ENCODE measurements at regions not wholly inside any gene's neighbourhood (a gene's known extent, or its start where the extent isn't known, plus 50 kb on each side); places are given as distances from the start of the nearest gene placed in this dataset.
"Not testable (repeated sequence)": the region's sequence is repeated elsewhere in the genome, so short reads cannot be mapped to it uniquely, and the experiment has no call there.

DNA sequence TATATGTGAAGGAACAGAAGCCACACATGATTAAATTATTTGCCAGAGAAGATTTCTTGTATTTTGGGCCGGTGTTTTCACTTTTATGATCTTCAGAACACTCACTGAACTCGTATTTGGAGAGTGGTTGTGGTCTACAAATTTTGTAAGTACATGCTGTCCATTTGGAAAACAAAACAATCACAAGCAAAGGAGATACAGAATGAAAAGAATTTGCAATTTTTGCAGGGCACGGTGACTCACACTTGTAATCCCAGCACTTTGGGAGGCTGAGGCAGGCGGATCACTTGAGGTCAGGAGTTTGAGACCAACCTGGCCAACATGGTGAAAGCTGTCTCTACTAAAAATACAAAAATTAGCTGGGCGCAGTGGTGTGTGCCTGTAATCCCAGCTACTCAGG is 282.0 kb downstream of the C1D start:
- DNase-seq, result not testable (repeated sequence)

DNA sequence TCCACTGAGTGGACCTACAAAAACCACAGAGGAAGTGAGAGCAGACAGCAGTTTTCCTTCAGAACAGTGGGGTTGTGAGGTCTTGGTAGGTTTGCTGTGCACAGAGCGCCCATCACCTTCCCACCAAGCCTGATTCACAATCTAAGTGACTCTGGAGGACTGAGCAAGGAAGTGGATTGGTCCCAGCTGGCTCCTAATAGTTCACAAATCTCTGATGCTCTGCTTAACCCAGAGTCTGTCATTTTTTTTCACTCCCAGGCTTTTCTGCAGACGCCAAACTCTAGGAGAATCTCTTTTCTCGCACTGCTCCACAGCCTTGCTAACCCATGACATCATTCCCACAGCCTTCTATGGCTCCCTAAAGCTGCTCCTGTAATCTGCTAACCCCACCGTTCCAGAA is 280.4 kb downstream of the C1D start:
- DNase-seq, result no peak

DNA sequence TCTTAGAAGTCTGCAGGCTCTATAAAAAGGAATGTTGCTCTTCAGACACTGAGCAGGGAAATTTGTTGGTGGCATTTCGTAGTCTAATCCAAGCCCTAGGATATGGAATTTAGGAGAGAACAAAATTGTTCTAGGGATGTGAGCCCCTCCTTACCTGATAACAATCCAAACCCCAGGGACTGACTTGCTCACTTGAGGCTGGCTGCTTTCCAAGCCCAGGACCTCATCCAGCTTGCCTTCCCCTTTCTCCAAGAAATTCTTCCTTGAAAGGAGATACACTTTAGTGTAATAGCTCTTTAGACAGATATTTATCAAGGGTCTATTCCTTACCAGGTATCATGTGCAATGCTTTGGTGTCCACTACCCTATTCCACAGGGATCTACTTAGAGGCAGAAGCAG is 279.8 kb downstream of the C1D start:
- DNase-seq, result no peak

GRCh38 chr2:67790622-67791021 is 272.2 kb downstream of the C1D start:
- DNase-seq, result no peak

DNA sequence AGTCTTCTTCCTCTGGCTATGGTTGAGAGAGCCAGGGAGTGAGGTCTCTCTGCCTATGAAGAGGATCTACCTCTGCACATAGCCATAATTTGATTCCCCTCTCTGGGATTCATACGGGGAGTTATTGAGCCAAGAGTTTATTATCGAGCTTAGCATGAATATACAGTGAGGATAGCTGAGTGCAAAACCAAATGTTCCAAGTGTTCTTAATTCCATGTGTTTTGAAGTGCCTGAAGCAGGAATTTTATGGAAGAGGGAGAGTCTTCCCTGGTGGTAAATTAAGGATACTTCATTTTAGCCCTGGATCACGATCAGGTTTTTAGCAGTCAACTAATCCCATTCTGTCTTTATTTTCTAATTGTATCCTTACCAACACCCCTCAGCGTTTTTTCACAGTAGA is 270.6 kb downstream of the C1D start:
- peak; percentile 42 for DNase-seq

GRCh38 chr2:67792681-67793091 is 270.1 kb downstream of the C1D start:
- DNase-seq, result peak; percentile 49

GRCh38 chr2:67797801-67798540 is 264.8 kb downstream of the C1D start:
- DNase-seq, result no peak

DNA sequence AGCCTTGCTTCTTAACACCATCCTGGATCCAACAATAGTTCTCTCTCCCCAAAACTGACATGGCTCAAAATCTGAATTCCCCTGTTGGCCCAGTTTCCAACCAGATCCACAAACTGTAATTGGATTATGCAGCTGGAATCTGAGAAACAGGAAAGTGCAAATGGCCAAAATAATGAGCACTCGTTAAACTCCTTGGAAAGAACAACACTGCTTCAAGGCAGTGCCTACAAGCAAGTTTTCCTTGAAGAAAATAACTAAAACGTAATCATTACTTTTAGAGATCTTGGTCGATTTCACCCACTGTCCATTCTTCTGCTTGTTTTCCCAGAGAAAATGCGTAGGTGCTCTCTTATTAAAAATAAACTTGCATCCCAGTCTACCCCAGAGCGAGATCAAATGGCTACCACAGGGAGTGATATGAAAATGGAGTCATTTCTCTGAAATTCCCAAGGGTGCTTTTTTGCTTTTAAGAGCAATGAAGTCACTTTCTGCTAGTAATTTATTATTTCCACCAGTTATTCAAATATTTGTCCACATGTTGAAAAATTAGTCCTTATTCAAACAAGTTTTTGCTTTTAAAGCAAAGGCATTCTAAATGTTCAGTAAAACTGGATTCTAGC is 264.2 kb downstream of the C1D start:
- no peak for DNase-seq

DNA sequence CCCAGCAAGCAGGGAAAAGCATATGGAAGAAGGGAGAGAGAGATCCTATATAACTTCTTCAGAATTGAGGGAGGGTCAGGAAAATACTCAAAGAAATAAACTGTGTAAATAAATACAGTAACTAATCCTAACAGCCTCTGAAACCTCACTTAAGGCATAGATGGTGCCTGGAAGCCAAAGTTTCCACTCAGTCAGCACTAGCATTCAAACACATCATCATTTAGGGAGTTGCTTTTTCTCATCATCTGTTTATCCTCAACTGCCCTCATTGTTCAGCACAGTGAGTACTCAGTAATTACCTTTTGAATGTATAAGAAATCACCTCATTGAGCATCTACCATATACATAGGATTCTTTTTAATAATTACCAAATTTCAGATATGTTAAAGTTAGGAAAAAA is 262.9 kb downstream of the C1D start:
- no peak for DNase-seq

DNA sequence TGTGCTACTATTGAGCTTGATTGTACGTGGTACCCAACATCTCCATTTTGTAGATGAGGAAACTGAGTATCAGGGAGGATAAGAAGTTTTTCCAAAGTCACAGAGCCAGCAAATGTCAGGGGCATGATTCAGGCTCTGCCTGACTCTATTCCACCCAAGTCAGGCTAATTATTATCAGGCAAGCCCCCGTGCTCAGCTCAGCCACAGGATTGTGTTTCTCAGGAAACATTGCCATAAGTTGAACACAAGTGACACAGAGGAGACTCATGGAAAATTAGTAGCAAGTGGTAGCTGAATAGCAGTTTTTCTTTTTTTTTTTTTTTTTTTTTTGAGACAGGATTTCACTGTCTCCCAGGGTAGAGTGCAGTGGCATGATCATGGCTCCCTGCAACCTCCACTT is 260.5 kb downstream of the C1D start:
- no peak for DNase-seq

DNA sequence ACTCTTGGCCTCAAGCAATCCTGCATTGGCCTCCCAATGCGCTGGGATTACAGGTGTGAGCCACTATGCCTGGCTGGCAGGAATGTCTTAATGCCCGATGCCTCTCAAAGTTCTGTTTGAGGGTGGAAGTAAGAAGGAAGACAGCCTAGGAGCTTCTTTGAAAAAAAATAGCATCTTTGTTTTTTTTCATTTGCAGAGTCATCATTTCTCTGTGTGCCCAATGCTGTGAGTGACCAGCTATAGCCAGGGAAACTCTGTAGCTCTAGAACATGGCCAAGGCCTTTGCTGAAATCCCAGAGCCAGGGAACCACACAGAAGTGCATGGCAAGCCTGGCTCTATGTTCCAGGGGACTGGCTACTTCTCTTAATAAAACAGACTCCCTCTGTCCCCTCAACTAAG is 260.0 kb downstream of the C1D start:
- DNase-seq, result no peak

DNA sequence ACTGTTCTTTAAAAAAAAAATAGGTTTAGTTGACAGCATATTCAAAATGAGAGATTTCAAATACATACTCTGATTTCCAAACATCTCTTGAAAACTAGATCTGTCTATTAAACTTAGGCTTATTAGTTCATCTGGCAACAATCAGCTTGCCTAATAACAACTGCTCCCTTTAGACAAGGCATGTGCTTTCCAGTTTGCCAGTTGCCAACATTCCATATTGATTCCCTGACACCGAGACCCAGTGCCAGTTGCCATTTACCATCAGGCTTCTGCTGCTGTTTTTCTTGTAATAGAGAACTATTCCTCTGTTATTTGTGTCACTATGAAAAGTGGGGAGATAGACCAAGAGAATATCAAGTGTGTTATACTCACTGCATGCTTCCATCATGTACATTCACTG is 256.0 kb downstream of the C1D start:
- no peak for DNase-seq

GRCh38 chr2:67808112-67808511 is 254.7 kb downstream of the C1D start:
- no peak for DNase-seq

- DNase-seq, result no peak
These were observed 250.1 kb downstream of the C1D start for GRCh38 chr2:67812682-67813081.

DNA sequence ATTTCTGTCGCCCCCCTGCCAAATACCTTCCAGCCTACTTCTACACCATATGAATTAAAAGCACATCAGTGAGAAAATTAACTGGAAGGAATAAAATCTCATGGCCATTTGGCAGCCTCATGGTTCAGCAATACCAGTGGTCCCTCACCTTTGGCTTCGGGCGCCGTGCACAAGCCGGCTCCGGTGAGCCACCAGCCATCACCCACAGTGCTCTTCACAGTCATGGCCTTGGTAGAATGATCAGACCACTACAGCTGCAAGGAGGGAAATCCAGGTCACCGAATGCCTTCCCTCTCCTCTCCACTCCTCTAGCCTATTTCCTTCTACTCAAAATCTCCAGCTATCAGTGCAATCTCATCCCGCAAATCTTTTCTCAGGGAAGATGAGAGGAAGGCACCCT is 239.1 kb downstream of the C1D start:
- no peak for DNase-seq

DNA sequence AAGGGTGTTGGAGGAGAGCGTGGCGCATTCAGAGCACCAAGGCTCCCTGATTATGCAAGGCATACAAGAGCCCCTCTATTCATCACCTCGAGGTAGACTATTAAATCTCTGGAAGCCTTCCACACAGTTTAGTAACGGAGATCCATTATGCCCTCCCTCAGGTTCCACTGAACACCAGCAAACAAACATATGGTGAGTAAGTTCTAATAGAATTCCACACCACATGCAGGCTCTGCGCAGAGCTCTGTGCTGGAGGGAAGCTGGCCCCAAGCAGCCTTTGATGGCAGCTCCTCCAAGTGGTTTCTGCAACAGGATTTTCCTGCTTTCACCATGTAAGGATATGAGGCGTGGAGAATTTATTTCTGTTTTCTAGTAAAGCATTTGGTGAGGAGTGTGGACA is 238.6 kb downstream of the C1D start:
- no peak for DNase-seq

GRCh38 chr2:67825476-67825875 is 237.3 kb downstream of the C1D start:
- DNase-seq, result no peak

- DNase-seq, result no peak
These were observed 234.7 kb downstream of the C1D start for GRCh38 chr2:67828066-67828465.

GRCh38 chr2:67829470-67829869 is 233.3 kb downstream of the C1D start:
- no peak for DNase-seq

DNA sequence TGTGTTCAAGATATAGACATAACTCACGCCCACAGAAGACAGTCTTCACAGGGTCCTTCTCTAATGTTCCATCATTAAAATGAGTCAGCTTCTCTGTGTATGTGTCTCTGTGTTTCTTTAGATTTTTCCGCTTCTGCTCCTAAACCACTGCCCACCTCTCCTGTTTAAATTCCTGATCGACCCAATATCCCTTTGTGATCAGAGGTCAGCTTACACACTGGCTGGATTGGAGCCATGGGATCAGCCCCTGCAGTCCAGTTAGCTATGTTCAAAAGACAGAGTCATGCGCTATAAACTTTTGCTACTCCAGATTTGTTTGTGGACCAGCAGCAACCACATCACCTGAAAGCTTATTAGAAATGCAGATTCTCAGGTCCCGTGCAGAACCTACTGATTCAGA is 229.2 kb downstream of the C1D start:
- DNase-seq, result no peak

DNA sequence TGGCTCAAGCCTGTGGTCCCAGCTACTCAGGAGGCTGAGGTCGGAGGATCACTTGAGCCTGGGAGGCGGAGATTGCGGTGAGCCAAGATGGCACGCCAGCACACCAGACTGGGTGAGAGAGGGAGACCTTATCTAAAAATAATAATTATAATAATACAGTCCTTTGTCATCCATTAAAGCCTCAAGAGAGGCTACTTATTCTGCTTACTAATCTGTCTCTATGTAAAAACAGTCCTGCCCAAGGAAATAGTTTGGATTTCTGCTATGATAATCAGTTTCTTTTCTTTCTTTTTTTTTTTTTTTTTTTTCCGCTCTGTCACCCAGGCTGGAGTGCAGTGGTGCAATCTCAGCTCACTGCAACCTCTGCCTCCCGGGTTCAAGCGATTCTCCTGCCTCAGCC is 228.3 kb downstream of the C1D start:
- DNase-seq, result no peak

GRCh38 chr2:67835266-67835665 is 227.5 kb downstream of the C1D start:
- DNase-seq, result no peak

- no peak for DNase-seq
These were observed 225.9 kb downstream of the C1D start for GRCh38 chr2:67836866-67837265.

GRCh38 chr2:67838205-67838604 is 224.6 kb downstream of the C1D start:
- DNase-seq, result no peak

DNA sequence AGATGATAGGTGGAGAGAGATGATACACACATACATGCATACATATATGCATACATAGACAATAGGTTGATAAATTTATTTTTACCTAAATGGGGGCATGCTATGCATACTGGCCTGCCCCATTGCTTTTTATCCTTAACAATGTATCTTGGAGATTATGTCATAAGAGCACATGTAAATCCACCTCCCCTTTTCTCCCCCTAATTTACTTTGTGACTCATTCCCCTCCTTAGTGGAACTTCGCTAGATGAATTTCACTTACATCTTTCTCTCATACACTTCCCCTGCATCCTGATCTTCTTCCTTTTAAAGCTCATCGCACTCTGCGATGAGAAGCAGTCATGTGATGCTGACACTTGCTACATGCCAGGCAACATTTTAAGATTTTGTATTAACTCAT is 223.6 kb downstream of the C1D start:
- no peak for DNase-seq

Measured in hindlimb muscle (tissue), 1 donor.